ENCODE measurements at regions not wholly inside any gene's neighbourhood (a gene's known extent, or its start where the extent isn't known, plus 50 kb on each side); places are given as distances from the start of the nearest gene placed in this dataset.

GRCh38 chr5:87877023-87877422 is 391.6 kb downstream of the TMEM161B start:
- DNase-seq (ENCODE audit: low read depth, low spot score), result no peak

- no peak for DNase-seq (ENCODE audit: low read depth, low spot score)
These were observed 392.0 kb downstream of the TMEM161B start for GRCh38 chr5:87876616-87877015.

GRCh38 chr5:87872986-87873385 is 395.7 kb downstream of the TMEM161B start:
- no peak for DNase-seq (ENCODE audit: low read depth, low spot score)

- no peak for DNase-seq (ENCODE audit: low read depth, low spot score)
These were observed 399.9 kb downstream of the TMEM161B start for GRCh38 chr5:87868792-87869191.

GRCh38 chr5:87867281-87867680 is 401.4 kb downstream of the TMEM161B start:
- no peak for DNase-seq (ENCODE audit: low read depth, low spot score)

- DNase-seq (ENCODE audit: low read depth, low spot score), result no peak
These were observed 415.1 kb downstream of the TMEM161B start for GRCh38 chr5:87853541-87853940.

- no peak for DNase-seq (ENCODE audit: low read depth, low spot score)
These were observed 417.0 kb downstream of the TMEM161B start for GRCh38 chr5:87851603-87852002.

- no peak for DNase-seq (ENCODE audit: low read depth, low spot score)
These were observed 417.8 kb downstream of the TMEM161B start for GRCh38 chr5:87850843-87851242.

- DNase-seq (ENCODE audit: low read depth, low spot score), result no peak
These were observed 422.9 kb downstream of the TMEM161B start for GRCh38 chr5:87845734-87846133.

GRCh38 chr5:87844866-87845265 is 423.8 kb downstream of the TMEM161B start:
- DNase-seq (ENCODE audit: low read depth, low spot score), result no peak

GRCh38 chr5:87844449-87844848 is 424.2 kb downstream of the TMEM161B start:
- no peak for DNase-seq (ENCODE audit: low read depth, low spot score)

- no peak for DNase-seq (ENCODE audit: low read depth, low spot score)
These were observed 424.0 kb upstream of the CCNH start for GRCh38 chr5:87836696-87837095.

- no peak for DNase-seq (ENCODE audit: low read depth, low spot score)
These were observed 418.8 kb upstream of the CCNH start for GRCh38 chr5:87831499-87831898.

GRCh38 chr5:87829217-87829551 is 416.5 kb upstream of the CCNH start:
- no peak for DNase-seq (ENCODE audit: low read depth, low spot score)

GRCh38 chr5:87828545-87829216 is 416.0 kb upstream of the CCNH start:
- no peak for DNase-seq (ENCODE audit: low read depth, low spot score)

GRCh38 chr5:87827539-87827938 is 414.8 kb upstream of the CCNH start:
- no peak for DNase-seq (ENCODE audit: low read depth, low spot score)

- DNase-seq (ENCODE audit: low read depth, low spot score), result no peak
These were observed 413.8 kb upstream of the CCNH start for GRCh38 chr5:87826507-87826906.

- DNase-seq (ENCODE audit: low read depth, low spot score), result no peak
These were observed 412.9 kb upstream of the CCNH start for GRCh38 chr5:87825583-87825982.

GRCh38 chr5:87807783-87808182 is 395.1 kb upstream of the CCNH start:
- DNase-seq (ENCODE audit: low read depth, low spot score), result no peak

GRCh38 chr5:87803352-87803751 is 390.6 kb upstream of the CCNH start:
- DNase-seq (ENCODE audit: low read depth, low spot score), result no peak

- no peak for DNase-seq (ENCODE audit: low read depth, low spot score)
These were observed 379.1 kb upstream of the CCNH start for GRCh38 chr5:87791869-87792268.

- DNase-seq (ENCODE audit: low read depth, low spot score), result no peak
These were observed 375.7 kb upstream of the CCNH start for GRCh38 chr5:87788416-87788815.

- DNase-seq (ENCODE audit: low read depth, low spot score), result no peak
These were observed 375.0 kb upstream of the CCNH start for GRCh38 chr5:87787625-87788256.

- DNase-seq (ENCODE audit: low read depth, low spot score), result no peak
These were observed 374.4 kb upstream of the CCNH start for GRCh38 chr5:87787086-87787485.

All from activated CD4-positive, CD25-positive, alpha-beta regulatory T cell treated with anti-CD3 and anti-CD28 coated beads, Interleukin-2, amount 50 U/mL, for 16 hours (primary cell).